ENCODE measurements at regions not wholly inside any gene's neighbourhood (a gene's known extent, or its start where the extent isn't known, plus 50 kb on each side); places are given as distances from the start of the nearest gene placed in this dataset.
"Not testable (repeated sequence)": the region's sequence is repeated elsewhere in the genome, so short reads cannot be mapped to it uniquely, and the experiment has no call there.

GRCh38 chr4:159006202-159006601 lies 96.7 kb upstream of the RAPGEF2 start:
- DNase-seq (ENCODE audit: low spot score) = no peak

- DNase-seq (ENCODE audit: low spot score) = no peak
Measured at GRCh38 chr4:159008671-159009070, 94.2 kb upstream of the RAPGEF2 start.

GRCh38 chr4:159009521-159009920 lies 93.4 kb upstream of the RAPGEF2 start:
- no peak for DNase-seq (ENCODE audit: low spot score)

GRCh38 chr4:159010100-159010499 lies 92.8 kb upstream of the RAPGEF2 start:
- no peak for DNase-seq (ENCODE audit: low spot score)

- no peak for DNase-seq (ENCODE audit: low spot score)
Measured at GRCh38 chr4:159010563-159011260, 92.2 kb upstream of the RAPGEF2 start.

- no peak for DNase-seq (ENCODE audit: low spot score)
Measured at GRCh38 chr4:159012381-159012780, 90.5 kb upstream of the RAPGEF2 start.

- DNase-seq (ENCODE audit: low spot score) = no peak
Measured at GRCh38 chr4:159013692-159014091, 89.2 kb upstream of the RAPGEF2 start.

- DNase-seq (ENCODE audit: low spot score) = no peak
Measured at GRCh38 chr4:159014859-159015258, 88.0 kb upstream of the RAPGEF2 start.

- DNase-seq (ENCODE audit: low spot score) = no peak
Measured at GRCh38 chr4:159015841-159016240, 87.0 kb upstream of the RAPGEF2 start.

GRCh38 chr4:159016593-159017024 lies 86.3 kb upstream of the RAPGEF2 start:
- no peak for DNase-seq (ENCODE audit: low spot score)

- DNase-seq (ENCODE audit: low spot score) = no peak
Measured at GRCh38 chr4:159017323-159018026, 85.4 kb upstream of the RAPGEF2 start.

- DNase-seq (ENCODE audit: low spot score) = no peak
Measured at GRCh38 chr4:159018062-159018629, 84.7 kb upstream of the RAPGEF2 start.

- DNase-seq (ENCODE audit: low spot score) = no peak
Measured at GRCh38 chr4:159019356-159019755, 83.5 kb upstream of the RAPGEF2 start.

GRCh38 chr4:159021597-159022385 lies 81.1 kb upstream of the RAPGEF2 start:
- DNase-seq (ENCODE audit: low spot score) = no peak

- DNase-seq (ENCODE audit: low spot score) = no peak
Measured at GRCh38 chr4:159023741-159024140, 79.1 kb upstream of the RAPGEF2 start.

GRCh38 chr4:159024266-159024665 lies 78.6 kb upstream of the RAPGEF2 start:
- no peak for DNase-seq (ENCODE audit: low spot score)

GRCh38 chr4:159024828-159025227 lies 78.1 kb upstream of the RAPGEF2 start:
- no peak for DNase-seq (ENCODE audit: low spot score)

GRCh38 chr4:159026329-159026728 lies 76.5 kb upstream of the RAPGEF2 start:
- DNase-seq (ENCODE audit: low spot score) = no peak

- peak; percentile 73 for DNase-seq (ENCODE audit: low spot score)
Measured at GRCh38 chr4:159027535-159027934, 75.3 kb upstream of the RAPGEF2 start.

GRCh38 chr4:159029481-159029880 lies 73.4 kb upstream of the RAPGEF2 start:
- peak; percentile 30 for DNase-seq (ENCODE audit: low spot score)

- not testable (repeated sequence) for DNase-seq (ENCODE audit: low spot score)
Measured at GRCh38 chr4:159030297-159030696, 72.6 kb upstream of the RAPGEF2 start.

- no peak for DNase-seq (ENCODE audit: low spot score)
Measured at GRCh38 chr4:159035570-159035969, 67.3 kb upstream of the RAPGEF2 start.

- no peak for DNase-seq (ENCODE audit: low spot score)
Measured at GRCh38 chr4:159038536-159038935, 64.3 kb upstream of the RAPGEF2 start.

Data from kidney capillary endothelial cell (primary cell).